Pancreas (tissue), 10 donors: ENCODE measurements at regions not wholly inside any gene's neighbourhood (a gene's known extent, or its start where the extent isn't known, plus 50 kb on each side); places are given as distances from the start of the nearest gene placed in this dataset.
"Not testable (repeated sequence)": the region's sequence is repeated elsewhere in the genome, so short reads cannot be mapped to it uniquely, and the experiment has no call there.

Experiments
- ATAC-seq, 4 donors: fragments of 200-7000 bp; cut with Tn5 transposase; one replicate each; pipeline versions ENCODE4 v1.8.0 to v1.9.1; 2020; ENCODE audit warnings: mild to moderate bottlenecking in 4 of 4, moderate library complexity in 4 of 4
- DNase-seq, 6 donors: peaks; one replicate each; pipeline ENCODE4 v3.0.0-alpha.2; 2020
- FAIRE-seq: peaks from 2 replicates; lab custom pipeline; 2012; peaks lifted over from hg19 to GRCh38; lab: Jason Lieb, UNC
- H3K27ac ChIP-seq, 4 donors: fragments of 200-600 bp; sonication (generic); 1 replicate in 3 of 4; 2 replicates in 1 of 4; pipeline versions ENCODE4 v1.5.0 to v1.8.0; 2020
- H3K27me3 ChIP-seq, 4 donors: fragments of 200-600 bp; one replicate each; pipeline ENCODE4 v1.8.0; 2021
- H3K36me3 ChIP-seq, 3 donors: fragments of 200-600 bp; sonication (generic) in 1 of 3; one replicate each; pipeline versions ENCODE4 v1.5.0 to v1.8.0; 2020 to 2021
- H3K4me1 ChIP-seq, 3 donors: fragments of 200-600 bp; one replicate each; pipeline ENCODE4 v1.8.0; 2021
- H3K4me3 ChIP-seq, 4 donors: fragments of 200-600 bp; sonication (generic) in 2 of 4; one replicate each; pipeline versions ENCODE4 v1.5.0 to v1.8.0; 2020 to 2021
- H3K9me3 ChIP-seq, 4 donors: fragments of 200-600 bp; one replicate each; pipeline ENCODE4 v1.8.0; 2021
- WGBS, 2 donors: extraction: QIAGEN DNeasy Blood & Tissue Kit; methylation state at CpG; one replicate each; pipeline ENCODE4 v1.1.7; 2013; 5-methylcytosine and 5-hydroxymethylcytosine counted together
- intact Hi-C, 3 donors: fragments of 100-400 bp; cut with DNase I; formaldehyde crosslinking; loops; one replicate each; pipeline versions ENCODE4 v1.11.1 to v1.14.2; 2022
- TF ChIP-seq, protein P1 (sequence below), 4 donors: fragments of 200-600 bp; sonication (generic) in 3 of 4; IDR thresholded peaks; one replicate each; pipeline versions ENCODE4 v1.5.0 to v1.8.0; 2021; ENCODE audit warnings: antibody characterized with exemption in 4 of 4
- donor health status: healthy with polysubstance abuse.
- donor health status: DM: no; HTN: no; CAD: no; lungs with moderate emphysema.
- donor health status: DM: no; HTN: no; CAD: no.
- donor health status: control.
- donor health status: control.
- donor health status: Bipolar disorder and iron deficiency.
- donor health status: DM: yes; HTN: yes; CAD: no.
- donor health status: DM: no; HTN: no; CAD: no.
- donor health status: DM: no; HTN: no; CAD: no.
- donor health status: DM: yes; HTN: yes; CAD: no.

DNA sequence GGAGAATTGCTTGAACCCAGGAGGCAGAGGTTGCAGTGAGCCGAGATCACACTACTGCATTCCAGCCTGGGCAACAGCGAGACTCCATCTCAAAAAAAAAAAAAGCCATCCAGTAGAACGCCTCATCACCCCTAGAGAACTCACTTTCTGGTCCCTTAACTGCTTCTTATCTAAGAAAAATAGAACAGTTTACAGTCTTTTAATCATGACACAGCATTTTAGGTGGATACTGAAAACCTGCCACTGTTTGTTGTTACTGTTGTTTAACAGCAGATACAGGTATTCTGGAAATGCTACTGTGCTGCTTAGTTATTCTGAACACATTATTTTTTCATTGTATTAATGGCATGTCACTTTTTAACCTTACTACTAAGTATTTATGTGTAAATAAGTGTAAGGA, 624.3 kb upstream of the GHITM start:
- H3K9me3 ChIP-seq, result no peaks in the 10 kb centered on the region
- intact Hi-C loops, result no loop called here
- no peaks in the 10 kb centered on the region for H3K4me1 ChIP-seq
- no peak overlapping the region for H3K27ac ChIP-seq
- FAIRE-seq (no peak), DNase-seq (no peak), ATAC-seq (no peak)
- no peaks in the 10 kb centered on the region for H3K27me3 ChIP-seq
- WGBS, 2 donors, result 62 to 65% methylated on average over 3 of the region's 3 CpGs
- no peak overlapping the region for H3K4me3 ChIP-seq
- H3K36me3 ChIP-seq, result no peaks in the 10 kb centered on the region
- TF ChIP-seq, protein P1, sequence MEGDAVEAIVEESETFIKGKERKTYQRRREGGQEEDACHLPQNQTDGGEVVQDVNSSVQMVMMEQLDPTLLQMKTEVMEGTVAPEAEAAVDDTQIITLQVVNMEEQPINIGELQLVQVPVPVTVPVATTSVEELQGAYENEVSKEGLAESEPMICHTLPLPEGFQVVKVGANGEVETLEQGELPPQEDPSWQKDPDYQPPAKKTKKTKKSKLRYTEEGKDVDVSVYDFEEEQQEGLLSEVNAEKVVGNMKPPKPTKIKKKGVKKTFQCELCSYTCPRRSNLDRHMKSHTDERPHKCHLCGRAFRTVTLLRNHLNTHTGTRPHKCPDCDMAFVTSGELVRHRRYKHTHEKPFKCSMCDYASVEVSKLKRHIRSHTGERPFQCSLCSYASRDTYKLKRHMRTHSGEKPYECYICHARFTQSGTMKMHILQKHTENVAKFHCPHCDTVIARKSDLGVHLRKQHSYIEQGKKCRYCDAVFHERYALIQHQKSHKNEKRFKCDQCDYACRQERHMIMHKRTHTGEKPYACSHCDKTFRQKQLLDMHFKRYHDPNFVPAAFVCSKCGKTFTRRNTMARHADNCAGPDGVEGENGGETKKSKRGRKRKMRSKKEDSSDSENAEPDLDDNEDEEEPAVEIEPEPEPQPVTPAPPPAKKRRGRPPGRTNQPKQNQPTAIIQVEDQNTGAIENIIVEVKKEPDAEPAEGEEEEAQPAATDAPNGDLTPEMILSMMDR (IDR thresholded peaks at IDR 0.05), result no peak

DNA sequence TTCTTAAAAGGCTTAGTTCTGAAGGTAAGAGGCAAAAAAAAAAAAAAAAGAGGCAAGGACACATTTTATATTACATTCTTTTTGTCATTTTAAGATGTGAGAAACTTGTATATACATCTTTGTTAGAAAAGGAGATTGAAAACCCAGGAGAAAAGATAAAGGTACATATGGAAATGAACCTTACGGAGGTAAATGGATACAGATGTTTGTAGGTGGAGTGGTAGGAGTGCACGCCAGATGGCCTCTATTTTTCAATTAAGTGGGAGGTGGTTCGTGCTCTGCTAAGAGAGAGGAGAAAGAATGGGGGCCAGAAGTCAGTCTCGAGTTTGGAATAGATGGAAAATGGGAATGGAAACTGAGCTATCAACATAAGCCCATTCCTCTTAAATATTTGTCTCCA, 622.5 kb upstream of the GHITM start:
- WGBS, 2 donors, result 56 to 63% methylated on average over 4 of the region's 4 CpGs
- TF ChIP-seq, protein P1 (IDR thresholded peaks at IDR 0.05), result no peak
- no peak for FAIRE-seq
- Histone ChIP-seq H3K4me1 (no peaks in the 10 kb centered on the region), H3K27ac (no peak overlapping the region), H3K36me3 (no peaks in the 10 kb centered on the region), H3K9me3 (no peaks in the 10 kb centered on the region), H3K27me3 (no peaks in the 10 kb centered on the region), H3K4me3 (no peak overlapping the region)
- ATAC-seq, result no peak
- intact Hi-C loops, result no loop called here
- DNase-seq, result no peak

DNA sequence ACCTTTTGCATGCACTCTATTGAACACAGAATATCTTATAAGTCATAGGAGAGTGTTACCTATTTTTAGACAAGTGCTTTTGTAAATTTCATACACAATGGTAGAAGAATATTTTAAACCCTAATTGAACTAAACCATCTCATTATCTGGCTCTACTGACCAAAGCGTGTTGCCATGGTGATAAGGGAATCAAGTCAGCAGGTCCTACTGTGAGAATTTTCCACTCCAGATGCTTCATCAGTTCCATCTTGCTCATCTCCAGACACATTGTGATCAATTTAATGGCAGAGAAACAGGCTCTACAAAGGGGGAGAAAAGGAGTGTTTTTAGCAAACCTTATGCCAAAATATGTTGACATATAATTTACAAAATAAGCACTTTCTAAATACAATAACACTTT, 621.9 kb upstream of the GHITM start:
- ATAC-seq (no peak), FAIRE-seq (no peak), DNase-seq (no peak)
- TF ChIP-seq, protein P1 (IDR thresholded peaks at IDR 0.05), result no peak
- Histone ChIP-seq H3K27ac (no peak overlapping the region), H3K27me3 (no peaks in the 10 kb centered on the region), H3K9me3 (no peaks in the 10 kb centered on the region), H3K36me3 (no peaks in the 10 kb centered on the region), H3K4me1 (no peaks in the 10 kb centered on the region), H3K4me3 (no peak overlapping the region)
- intact Hi-C loops, result no loop called here
- 69 to 87% methylated on average over 1 of the region's 1 CpG for WGBS, 2 donors

DNA sequence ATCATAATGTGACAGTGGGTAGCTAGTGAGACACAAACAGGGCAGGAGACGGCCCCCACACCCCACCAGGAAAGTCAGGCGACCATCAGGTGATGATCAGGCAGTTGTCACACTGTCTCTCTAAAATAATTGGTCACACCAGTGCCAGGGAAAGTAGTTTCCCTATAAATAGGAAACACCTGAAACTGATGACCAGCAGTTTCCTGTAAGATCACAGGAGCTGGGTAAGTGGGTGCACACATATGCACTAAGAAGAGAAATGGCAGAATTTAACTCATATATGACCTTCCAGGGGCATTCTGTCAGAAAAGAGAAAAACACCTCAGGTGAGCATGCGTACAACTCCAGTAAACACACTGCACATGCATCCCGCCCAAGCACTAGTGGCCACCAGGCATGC, 620.5 kb upstream of the GHITM start:
- intact Hi-C loops, result no loop called here
- Histone ChIP-seq H3K36me3 (no peaks in the 10 kb centered on the region), H3K27ac (no peak overlapping the region), H3K4me1 (no peaks in the 10 kb centered on the region), H3K27me3 (no peaks in the 10 kb centered on the region), H3K4me3 (no peak overlapping the region), H3K9me3 (no peaks in the 10 kb centered on the region)
- DNase-seq, result no peak
- no peak for FAIRE-seq
- WGBS, 2 donors, result 55 to 69% methylated on average over 4 of the region's 4 CpGs
- no peak for ATAC-seq
- TF ChIP-seq, protein P1 (IDR thresholded peaks at IDR 0.05), result no peak

DNA sequence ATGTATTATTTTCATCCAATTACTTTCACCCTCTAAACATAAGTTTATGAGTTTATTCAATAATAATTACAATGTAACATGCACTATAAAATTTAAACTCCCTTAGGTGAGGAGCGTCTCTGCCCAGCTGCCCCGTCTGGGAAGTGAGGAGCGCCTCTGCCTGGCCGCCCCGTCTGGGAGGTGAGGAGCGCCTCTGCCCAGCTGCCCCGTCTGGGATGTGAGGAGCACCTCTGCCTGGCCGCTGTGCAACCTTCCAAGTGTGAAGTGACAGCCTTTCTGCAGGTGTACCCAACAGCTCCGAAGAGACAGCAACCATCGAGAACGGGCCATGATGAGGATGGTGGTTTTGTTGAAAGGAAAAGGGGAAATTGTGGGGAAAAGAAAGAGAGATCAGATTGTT, 618.9 kb upstream of the GHITM start:
- WGBS, 2 donors, result 79 to 94% methylated on average over 11 of the region's 11 CpGs
- DNase-seq, H3K27me3 ChIP-seq, H3K36me3 ChIP-seq, H3K4me1 ChIP-seq, FAIRE-seq, ATAC-seq, H3K4me3 ChIP-seq, H3K9me3 ChIP-seq, H3K27ac ChIP-seq, intact Hi-C loops: not testable (repeated sequence)

DNA sequence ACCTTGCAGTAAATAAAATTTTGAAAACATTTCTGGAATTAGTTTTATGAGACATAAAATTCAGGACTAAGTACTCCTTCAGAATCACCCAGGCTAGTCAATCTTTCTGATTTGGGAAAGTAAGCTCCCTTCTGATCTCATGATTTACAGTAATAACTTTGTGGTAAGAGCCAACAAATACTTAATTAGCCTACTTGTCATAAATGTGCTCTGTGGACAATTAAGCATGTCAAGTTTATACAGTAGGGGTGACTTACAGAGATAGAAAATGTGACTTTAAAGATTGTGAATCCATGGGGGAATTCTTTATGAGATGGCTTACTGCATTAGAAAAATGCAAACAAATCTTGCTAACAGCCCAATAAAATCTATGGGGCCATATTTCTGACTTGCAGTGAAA, 616.9 kb upstream of the GHITM start:
- FAIRE-seq, result no peak
- Histone ChIP-seq H3K9me3 (no peaks in the 10 kb centered on the region), H3K4me1 (no peaks in the 10 kb centered on the region), H3K4me3 (no peak overlapping the region), H3K27me3 (no peaks in the 10 kb centered on the region), H3K27ac (no peak overlapping the region), H3K36me3 (no peaks in the 10 kb centered on the region)
- TF ChIP-seq, protein P1 (IDR thresholded peaks at IDR 0.05), result no peak
- no peak for ATAC-seq
- DNase-seq, result no peak
- intact Hi-C loops, result no loop called here
